ENCODE measurements at regions not wholly inside any gene's neighbourhood (a gene's known extent, or its start where the extent isn't known, plus 50 kb on each side); places are given as distances from the start of the nearest gene placed in this dataset.

GRCh38 chr1:172863031-172863430 lies 187.7 kb downstream of the TNFSF18 start:
- DNase-seq (ENCODE audit: low spot score), result no peak
- in situ Hi-C loops (cut with HindIII; ENCODE audit: low sequenced_read_pairs), result no loop called here

GRCh38 chr1:172867216-172867818 lies 183.4 kb downstream of the TNFSF18 start:
- DNase-seq (ENCODE audit: low spot score), result no peak
- in situ Hi-C loops (cut with HindIII; ENCODE audit: low sequenced_read_pairs), result no loop called here

DNA sequence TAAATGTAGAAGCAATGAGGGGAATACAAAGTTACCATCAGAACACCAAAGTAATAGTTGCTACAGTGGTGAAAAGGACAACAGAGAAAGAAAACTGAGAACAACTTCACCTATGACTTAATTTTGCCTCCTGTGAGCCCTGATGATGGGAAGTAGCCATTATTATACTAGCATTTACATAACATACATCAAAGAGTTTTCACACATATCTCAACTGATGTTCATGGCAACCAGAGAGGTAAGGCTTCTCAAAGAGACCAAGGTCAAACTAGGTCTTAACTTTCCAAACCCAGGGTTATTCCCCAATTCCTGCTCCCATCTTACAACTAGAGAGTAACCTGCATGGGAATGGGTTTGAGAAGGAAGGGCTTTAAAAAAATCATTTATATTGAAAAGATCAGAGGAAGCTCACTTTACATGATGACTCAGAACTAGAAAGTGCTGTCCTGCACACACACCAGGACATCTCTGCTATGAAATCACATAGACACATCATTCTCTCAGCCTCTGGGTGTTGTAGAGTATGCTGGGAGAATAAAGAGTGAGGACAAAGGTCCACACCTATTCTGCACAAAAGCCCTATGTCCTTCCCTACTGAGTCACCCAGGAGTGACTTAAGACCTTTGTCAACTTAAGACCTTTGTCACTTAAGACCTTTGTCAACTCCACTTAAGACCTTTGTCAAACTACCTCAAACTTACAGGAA lies 179.7 kb downstream of the TNFSF18 start:
- in situ Hi-C loops (cut with HindIII; ENCODE audit: low sequenced_read_pairs), result no loop called here
- no peak for DNase-seq (ENCODE audit: low spot score)

DNA sequence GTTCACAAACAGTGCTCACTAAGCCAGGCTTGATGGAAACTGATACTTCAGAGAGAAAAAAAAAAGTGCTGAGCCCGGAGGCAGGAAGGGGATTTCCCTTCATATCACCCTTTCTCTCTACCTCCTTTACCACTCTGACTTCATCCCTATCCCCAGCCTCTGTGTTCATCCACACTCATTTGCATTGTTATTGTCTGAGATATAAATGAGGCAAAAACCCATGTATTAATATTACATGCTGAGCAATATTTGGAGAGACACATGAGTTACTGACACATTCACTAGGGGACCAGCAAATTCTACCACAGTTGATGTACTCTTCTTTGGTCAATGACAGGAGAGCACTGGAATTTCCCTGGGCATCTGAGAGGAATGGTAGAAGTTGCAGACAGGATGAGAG lies 175.8 kb downstream of the TNFSF18 start:
- in situ Hi-C loops (cut with HindIII; ENCODE audit: low sequenced_read_pairs), result no loop called here
- no peak for DNase-seq (ENCODE audit: low spot score)

- in situ Hi-C loops (cut with HindIII; ENCODE audit: low sequenced_read_pairs), result no loop called here
- no peak for DNase-seq (ENCODE audit: low spot score)
Observed at GRCh38 chr1:172875892-172876291, 174.8 kb downstream of the TNFSF18 start.

DNA sequence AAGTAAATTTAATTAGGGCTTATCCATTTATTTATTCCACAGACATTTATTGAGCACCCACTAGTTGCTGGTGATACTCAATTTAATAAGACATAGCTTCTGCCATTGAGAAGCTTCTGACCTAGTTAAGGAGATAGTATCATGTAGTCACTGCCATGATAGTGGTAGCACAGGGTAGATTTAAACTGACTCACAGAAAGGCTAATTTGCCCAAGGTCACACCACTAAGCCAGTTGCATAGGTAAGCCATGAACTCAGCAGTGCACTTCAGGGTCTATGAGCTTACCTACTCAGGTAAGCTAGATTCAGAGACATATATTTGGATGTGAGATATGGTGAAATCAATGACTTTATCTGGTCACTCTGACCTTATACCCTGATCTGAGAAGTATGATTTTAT lies 168.4 kb downstream of the TNFSF18 start:
- in situ Hi-C loops (cut with HindIII; ENCODE audit: low sequenced_read_pairs), result no loop called here
- DNase-seq (ENCODE audit: low spot score), result no peak

DNA sequence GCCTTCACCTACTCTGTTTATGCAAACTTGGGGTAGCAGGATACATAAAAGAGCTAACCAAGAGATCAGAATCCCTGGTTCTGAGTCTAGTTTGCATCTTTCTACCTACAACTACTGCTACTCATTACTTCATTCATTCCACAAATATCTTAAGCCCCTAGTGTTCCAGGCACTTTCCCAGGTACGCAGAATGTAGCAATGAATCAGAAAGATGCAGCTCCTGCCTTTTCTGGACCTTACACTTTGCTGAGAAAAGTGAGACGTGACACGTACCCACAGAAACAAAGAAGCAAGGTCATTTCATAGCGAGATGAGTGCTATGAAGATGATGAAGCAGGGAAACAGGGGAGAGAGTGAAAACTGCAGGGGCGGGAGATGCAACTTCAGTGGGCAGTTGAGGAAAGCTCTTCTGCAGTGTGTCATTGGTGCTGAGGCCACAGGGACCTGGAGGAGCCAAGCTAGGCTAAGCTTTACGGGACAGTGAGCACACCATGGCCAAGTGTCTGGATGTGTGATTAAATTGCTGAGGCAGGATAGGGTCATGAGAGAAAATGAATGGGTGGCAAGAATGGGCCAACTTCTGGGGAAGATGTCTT lies 167.9 kb downstream of the TNFSF18 start:
- in situ Hi-C loops (cut with HindIII; ENCODE audit: low sequenced_read_pairs), result no loop called here
- DNase-seq (ENCODE audit: low spot score), result no peak

- no peak for DNase-seq (ENCODE audit: low spot score)
Observed at GRCh38 chr1:172883387-172883791, 167.4 kb downstream of the TNFSF18 start.

DNA sequence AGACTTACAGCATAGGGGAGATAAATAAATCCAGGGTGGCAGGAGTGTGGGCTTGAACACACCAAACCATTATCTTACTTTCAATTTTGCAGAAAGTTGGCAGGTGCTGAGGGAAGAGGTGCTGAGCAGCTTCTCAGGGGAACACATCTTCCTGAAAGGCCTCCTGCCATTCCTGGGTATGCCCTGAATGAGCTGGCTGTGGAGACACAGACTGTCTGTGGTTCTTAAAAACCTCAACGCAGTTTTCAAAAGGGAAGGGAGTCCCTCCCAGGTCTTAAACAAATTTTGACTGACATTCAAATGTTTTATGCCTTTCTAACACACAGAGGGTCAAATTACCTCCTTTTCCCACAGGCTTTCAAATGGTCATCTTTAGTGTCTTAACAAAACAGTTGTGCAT lies 166.9 kb downstream of the TNFSF18 start:
- no peak for DNase-seq (ENCODE audit: low spot score)
- in situ Hi-C loops (cut with HindIII; ENCODE audit: low sequenced_read_pairs), result no loop called here

More at GRCh38 chr1:172883387-172883791, 167.4 kb downstream of the TNFSF18 start:
- in situ Hi-C loops (cut with HindIII; ENCODE audit: low sequenced_read_pairs), result no loop called here

DNA sequence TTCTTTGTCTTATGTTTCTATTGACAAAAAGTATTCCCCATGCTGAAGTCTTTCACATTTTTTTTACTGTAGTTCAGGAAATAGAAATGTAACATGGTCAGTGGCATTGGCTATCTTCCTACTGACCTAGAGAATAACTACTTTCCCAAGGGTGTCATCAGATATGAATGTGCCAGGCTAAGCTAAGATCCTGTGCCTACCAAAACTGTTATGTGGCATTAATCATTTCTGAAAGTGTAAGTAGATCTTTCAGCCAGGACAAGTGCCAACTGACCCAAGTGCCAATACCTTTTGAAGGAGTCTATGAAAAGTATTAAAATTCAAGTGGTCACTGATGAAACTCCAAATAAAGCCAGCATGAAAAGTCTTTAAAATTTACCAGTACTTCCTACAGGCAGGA lies 165.3 kb downstream of the TNFSF18 start:
- no peak for DNase-seq (ENCODE audit: low spot score)
- in situ Hi-C loops (cut with HindIII; ENCODE audit: low sequenced_read_pairs), result no loop called here

GRCh38 chr1:172885971-172886370 lies 164.8 kb downstream of the TNFSF18 start:
- in situ Hi-C loops (cut with HindIII; ENCODE audit: low sequenced_read_pairs), result no loop called here
- DNase-seq (ENCODE audit: low spot score), result no peak

DNA sequence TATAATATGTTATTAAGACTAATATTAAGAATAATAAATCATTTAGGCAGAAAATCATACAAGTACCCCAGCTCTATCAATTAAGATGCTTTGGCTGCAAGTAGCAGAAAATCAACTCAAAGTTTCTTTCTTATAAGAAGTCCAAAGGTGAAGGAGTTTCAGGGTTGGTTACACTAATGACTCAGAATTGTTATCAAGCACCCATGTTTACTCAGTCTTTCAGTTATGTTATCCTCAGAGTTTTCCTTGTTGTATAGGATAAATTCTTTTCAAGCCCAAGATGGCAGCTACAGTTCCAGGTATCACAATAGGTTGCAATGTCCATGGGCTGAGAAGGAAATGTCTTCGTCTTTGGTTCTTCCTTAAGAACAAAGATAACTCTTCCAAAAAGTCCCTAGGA lies 163.6 kb downstream of the TNFSF18 start:
- no peak for DNase-seq (ENCODE audit: low spot score)
- in situ Hi-C loops (cut with HindIII; ENCODE audit: low sequenced_read_pairs), result no loop called here

DNA sequence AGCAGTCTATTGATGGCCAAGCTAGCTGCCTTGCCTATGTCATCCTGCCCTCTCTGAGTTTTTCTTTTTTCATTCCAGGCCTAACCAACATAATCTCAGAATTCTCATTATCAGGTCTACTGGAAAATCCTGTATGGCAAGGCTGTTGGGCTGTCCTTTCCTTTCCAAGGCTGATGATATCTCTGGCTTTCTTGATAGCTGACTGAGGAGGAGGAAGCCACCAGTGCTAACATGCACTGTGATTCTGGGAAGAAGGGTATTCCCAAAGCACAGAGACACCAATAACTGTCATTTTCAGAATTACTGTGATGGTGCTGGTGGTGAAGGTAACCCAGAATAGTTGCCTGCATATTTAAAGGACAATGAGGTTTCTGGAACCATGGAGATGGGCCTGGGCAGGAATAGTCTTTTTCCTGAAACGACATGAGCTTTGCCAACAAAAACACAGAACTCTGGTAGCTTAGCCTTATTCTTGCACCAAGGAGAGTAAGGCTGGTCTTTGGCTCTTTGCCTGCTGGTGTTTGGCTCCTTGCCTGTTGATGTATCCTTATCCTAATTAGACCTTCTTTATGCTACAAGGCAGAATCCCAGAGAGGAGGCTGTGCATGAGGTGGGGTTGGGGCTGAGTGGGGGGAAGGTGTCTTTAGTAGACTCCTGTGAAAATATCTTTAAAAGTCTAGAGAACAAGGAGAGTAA lies 157.4 kb downstream of the TNFSF18 start:
- in situ Hi-C loops (cut with HindIII; ENCODE audit: low sequenced_read_pairs), result no loop called here
- no peak for DNase-seq (ENCODE audit: low spot score)

- in situ Hi-C loops (cut with HindIII; ENCODE audit: low sequenced_read_pairs), result no loop called here
Observed at GRCh38 chr1:172894349-172895049, 156.2 kb downstream of the TNFSF18 start.

DNA sequence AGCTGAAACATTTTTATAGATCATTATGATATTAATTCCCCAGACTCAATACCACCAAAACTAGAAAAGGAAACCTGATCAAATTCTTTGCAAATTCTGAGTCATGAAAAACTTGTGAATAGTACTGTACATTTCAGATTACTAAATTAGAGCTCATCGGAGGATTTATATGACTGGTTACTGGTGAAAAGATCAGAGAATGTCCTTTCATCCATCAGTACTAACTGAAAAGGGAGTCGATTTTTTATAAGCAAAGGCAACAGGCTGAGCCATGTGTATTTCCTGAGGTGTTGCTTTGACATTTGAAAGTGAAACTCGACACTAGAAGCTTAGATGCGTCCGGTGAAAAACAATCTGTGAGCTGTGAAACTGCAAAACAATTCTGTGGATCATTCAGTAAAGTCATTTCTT lies 155.7 kb downstream of the TNFSF18 start:
- DNase-seq (ENCODE audit: low spot score), result no peak
- in situ Hi-C loops (cut with HindIII; ENCODE audit: low sequenced_read_pairs), result no loop called here

More at GRCh38 chr1:172894349-172895049, 156.2 kb downstream of the TNFSF18 start:
- no peak for DNase-seq (ENCODE audit: low spot score)

GRCh38 chr1:172895761-172896160 lies 155.0 kb downstream of the TNFSF18 start:
- no peak for DNase-seq (ENCODE audit: low spot score)

DNA sequence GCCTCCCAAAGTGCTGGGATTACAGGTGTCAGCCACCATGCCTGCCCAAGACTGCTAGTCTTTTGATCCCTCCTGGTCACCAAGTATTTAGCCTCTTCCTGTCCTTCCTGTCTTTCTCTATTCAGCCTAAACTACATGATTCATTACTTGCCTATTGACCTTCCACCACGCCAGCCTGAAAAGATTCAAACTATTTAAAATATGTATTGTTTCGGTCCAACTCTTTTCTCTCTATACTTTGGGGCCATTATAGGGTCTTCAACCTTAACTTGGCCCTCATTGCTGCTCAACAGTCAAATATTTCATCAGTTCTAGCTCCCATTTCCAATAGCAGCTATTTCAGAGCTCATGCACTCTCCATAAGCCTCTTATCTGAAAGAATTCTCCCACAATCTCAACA lies 153.0 kb downstream of the TNFSF18 start:
- in situ Hi-C loops (cut with HindIII; ENCODE audit: low sequenced_read_pairs), result no loop called here
- no peak for DNase-seq (ENCODE audit: low spot score)

More at GRCh38 chr1:172895761-172896160, 155.0 kb downstream of the TNFSF18 start:
- in situ Hi-C loops (cut with HindIII; ENCODE audit: low sequenced_read_pairs), result no loop called here

GRCh38 chr1:172898866-172899265 lies 151.9 kb downstream of the TNFSF18 start:
- in situ Hi-C loops (cut with HindIII; ENCODE audit: low sequenced_read_pairs), result no loop called here
- no peak for DNase-seq (ENCODE audit: low spot score)

DNA sequence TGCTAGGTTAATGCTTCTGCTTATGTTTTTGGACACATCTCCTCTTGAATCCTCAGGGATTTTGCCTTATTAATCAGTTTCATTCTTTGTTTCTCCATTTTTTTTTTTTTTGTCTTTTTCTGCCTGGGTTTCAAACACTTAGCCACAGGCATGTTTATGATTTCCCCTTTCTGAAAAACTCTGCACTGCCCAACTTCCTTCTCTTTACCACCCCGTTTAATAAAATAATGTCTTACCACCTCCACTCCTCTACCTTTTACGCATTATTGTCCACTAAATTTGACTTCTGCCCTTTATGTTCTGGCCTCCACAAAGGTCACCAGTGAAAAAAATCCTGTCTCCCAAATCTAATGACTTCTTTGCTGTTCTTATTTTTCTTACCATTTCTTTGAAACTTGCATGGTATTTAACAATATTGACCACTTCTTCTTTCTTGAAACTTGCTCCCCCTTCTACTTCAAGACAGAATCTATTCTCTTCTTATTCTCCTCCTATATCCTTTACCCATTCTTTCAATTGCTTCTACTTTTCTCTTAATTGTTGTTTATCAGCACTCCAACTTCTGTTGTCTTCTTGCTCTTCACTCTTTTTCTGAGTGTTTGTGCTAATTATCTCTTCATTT lies 150.3 kb downstream of the TNFSF18 start:
- DNase-seq (ENCODE audit: low spot score), result no peak
- in situ Hi-C loops (cut with HindIII; ENCODE audit: low sequenced_read_pairs), result no loop called here

Measured in G401 (cell line).